ENCODE measurements at regions not wholly inside any gene's neighbourhood (a gene's known extent, or its start where the extent isn't known, plus 50 kb on each side); places are given as distances from the start of the nearest gene placed in this dataset.

DNA sequence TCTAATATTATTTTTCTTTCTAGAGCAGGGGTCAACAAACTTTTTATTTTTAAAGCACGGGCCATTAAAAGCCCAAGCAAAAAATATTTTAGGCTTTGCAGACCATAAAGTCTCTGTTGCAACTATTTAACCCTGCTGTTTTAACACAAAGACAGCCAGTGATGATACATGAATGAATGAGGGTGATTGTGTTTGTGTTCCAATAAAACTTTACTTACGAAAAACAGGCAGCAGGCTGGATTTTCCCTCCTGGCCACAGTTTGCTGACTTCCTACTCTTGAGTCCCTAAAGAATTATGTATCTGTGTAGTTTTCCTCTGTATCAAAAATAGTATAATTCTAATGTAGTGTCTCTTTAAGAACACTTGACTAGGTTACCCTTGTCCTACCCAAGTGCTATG lies 402.0 kb downstream of the ADCYAP1 start:
- TF ChIP-seq POLR2A (IDR thresholded peaks at IDR 0.05): no peak
- TF ChIP-seq, protein P1, sequence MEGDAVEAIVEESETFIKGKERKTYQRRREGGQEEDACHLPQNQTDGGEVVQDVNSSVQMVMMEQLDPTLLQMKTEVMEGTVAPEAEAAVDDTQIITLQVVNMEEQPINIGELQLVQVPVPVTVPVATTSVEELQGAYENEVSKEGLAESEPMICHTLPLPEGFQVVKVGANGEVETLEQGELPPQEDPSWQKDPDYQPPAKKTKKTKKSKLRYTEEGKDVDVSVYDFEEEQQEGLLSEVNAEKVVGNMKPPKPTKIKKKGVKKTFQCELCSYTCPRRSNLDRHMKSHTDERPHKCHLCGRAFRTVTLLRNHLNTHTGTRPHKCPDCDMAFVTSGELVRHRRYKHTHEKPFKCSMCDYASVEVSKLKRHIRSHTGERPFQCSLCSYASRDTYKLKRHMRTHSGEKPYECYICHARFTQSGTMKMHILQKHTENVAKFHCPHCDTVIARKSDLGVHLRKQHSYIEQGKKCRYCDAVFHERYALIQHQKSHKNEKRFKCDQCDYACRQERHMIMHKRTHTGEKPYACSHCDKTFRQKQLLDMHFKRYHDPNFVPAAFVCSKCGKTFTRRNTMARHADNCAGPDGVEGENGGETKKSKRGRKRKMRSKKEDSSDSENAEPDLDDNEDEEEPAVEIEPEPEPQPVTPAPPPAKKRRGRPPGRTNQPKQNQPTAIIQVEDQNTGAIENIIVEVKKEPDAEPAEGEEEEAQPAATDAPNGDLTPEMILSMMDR (IDR thresholded peaks at IDR 0.05): no peak

All from right lobe of liver (tissue), 4 donors.